ENCODE measurements at regions not wholly inside any gene's neighbourhood (a gene's known extent, or its start where the extent isn't known, plus 50 kb on each side); places are given as distances from the start of the nearest gene placed in this dataset.
A peak's percentile ranks its signal among the peaks of the same experiment; 100 is the strongest.

GRCh38 chr2:190587106-190587505, 52.6 kb upstream of the NEMP2 start:
- DNase-seq (ENCODE audit: low read depth, low spot score) (no peak), ATAC-seq (no peak)
- CTCF ChIA-PET, result no interaction called here
- Histone ChIP-seq H3K9ac (ENCODE audit: low read length) (no peak overlapping the region), H3K4me3 (replicated peaks in 1 of 2; ENCODE audit: low read depth in 1 of 2, low read length in 2 of 2) (no peak overlapping the region), H2AFZ (ENCODE audit: low read depth, low read length, poor library complexity, severe bottlenecking) (no peak overlapping the region), H3K79me2 (ENCODE audit: insufficient read depth, low read length) (no peaks in the 10 kb centered on the region), H3K27me3 (ENCODE audit: insufficient read depth, low read length) (no peaks in the 10 kb centered on the region), H3K9me3 (ENCODE audit: control insufficient read depth in 1 of 2, insufficient read depth in 1 of 2, low read depth in 1 of 2, low read length in 2 of 2) (no peaks in the 10 kb centered on the region), H3K4me2 (ENCODE audit: low read length) (peak overlapping the region; percentile 14; the same call in 1 of the 2 replicates), H3K27ac (ENCODE audit: low read depth, low read length) (no peak overlapping the region), H3K9me2 (ENCODE audit: insufficient read depth) (no peaks in the 10 kb centered on the region; the same call in 1 of the 2 replicates), H3K4me1 (ENCODE audit: control insufficient read depth in 1 of 2, insufficient read depth in 2 of 2, low read length in 2 of 2) (peaks cover 6 to 18% of the 10 kb centered on the region in 2 experiments; a peak in 2 of 4 replicates), H4K20me1 (ENCODE audit: insufficient read depth) (no peaks in the 10 kb centered on the region), H3K36me3 (ENCODE audit: control insufficient read depth in 1 of 2, insufficient read depth in 2 of 2, low read length in 2 of 2) (no peaks in the 10 kb centered on the region)
- BruUV-seq (replicated peaks), result no TSS peak
- TF ChIP-seq SP1 (IDR thresholded peaks at IDR 0.05; ENCODE audit: low read depth) (no peak), ZFX (IDR thresholded peaks at IDR 0.05) (no peak), SRF (IDR thresholded peaks at IDR 0.05; ENCODE audit: low read depth) (no peak), YY1 (IDR thresholded peaks at IDR 0.05; ENCODE audit: extremely low read depth, insufficient replicate concordance, low read depth, low read length) (no peak), TCF7L2 (IDR thresholded peaks at IDR 0.05; ENCODE audit: borderline replicate concordance, extremely low read depth, insufficient read depth, insufficient read length) (no peak), CEBPB (IDR thresholded peaks at IDR 0.05; ENCODE audit: low read depth) (no peak), POLR2A (IDR thresholded peaks at IDR 0.05; ENCODE audit: borderline replicate concordance, extremely low read depth, insufficient read depth, insufficient read length) (no peak), ZBTB33 (IDR thresholded peaks at IDR 0.05; ENCODE audit: extremely low read depth, insufficient replicate concordance, low read length) (no peak), POLR2AphosphoS5 (IDR thresholded peaks at IDR 0.05; ENCODE audit: low read depth, low read length) (no peak), SIN3A (IDR thresholded peaks at IDR 0.05; ENCODE audit: low read depth) (no peak), RAD21 (IDR thresholded peaks at IDR 0.05; ENCODE audit: low read depth) (no peak), JUND (IDR thresholded peaks at IDR 0.05) (no peak)
- TF ChIP-seq, protein P1, sequence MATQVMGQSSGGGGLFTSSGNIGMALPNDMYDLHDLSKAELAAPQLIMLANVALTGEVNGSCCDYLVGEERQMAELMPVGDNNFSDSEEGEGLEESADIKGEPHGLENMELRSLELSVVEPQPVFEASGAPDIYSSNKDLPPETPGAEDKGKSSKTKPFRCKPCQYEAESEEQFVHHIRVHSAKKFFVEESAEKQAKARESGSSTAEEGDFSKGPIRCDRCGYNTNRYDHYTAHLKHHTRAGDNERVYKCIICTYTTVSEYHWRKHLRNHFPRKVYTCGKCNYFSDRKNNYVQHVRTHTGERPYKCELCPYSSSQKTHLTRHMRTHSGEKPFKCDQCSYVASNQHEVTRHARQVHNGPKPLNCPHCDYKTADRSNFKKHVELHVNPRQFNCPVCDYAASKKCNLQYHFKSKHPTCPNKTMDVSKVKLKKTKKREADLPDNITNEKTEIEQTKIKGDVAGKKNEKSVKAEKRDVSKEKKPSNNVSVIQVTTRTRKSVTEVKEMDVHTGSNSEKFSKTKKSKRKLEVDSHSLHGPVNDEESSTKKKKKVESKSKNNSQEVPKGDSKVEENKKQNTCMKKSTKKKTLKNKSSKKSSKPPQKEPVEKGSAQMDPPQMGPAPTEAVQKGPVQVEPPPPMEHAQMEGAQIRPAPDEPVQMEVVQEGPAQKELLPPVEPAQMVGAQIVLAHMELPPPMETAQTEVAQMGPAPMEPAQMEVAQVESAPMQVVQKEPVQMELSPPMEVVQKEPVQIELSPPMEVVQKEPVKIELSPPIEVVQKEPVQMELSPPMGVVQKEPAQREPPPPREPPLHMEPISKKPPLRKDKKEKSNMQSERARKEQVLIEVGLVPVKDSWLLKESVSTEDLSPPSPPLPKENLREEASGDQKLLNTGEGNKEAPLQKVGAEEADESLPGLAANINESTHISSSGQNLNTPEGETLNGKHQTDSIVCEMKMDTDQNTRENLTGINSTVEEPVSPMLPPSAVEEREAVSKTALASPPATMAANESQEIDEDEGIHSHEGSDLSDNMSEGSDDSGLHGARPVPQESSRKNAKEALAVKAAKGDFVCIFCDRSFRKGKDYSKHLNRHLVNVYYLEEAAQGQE (IDR thresholded peaks at IDR 0.05; ENCODE audit: low read depth), result no peak
- POLR2A ChIA-PET, result no interaction called here
- intact Hi-C loops (cut with micrococcal nuclease), result no loop called here
- RAD21 ChIA-PET (ENCODE audit: low non-redundant PET in 1 of 2, low total read pairs in 2 of 2, uncharacterized antibody in 2 of 2, unreplicated experiment in 2 of 2), result no interaction called here
